CD14-positive monocyte (primary cell): ENCODE measurements at regions not wholly inside any gene's neighbourhood (a gene's known extent, or its start where the extent isn't known, plus 50 kb on each side); places are given as distances from the start of the nearest gene placed in this dataset.

Source experiments
- DNase-seq, 3 donors: peaks; one replicate each; pipeline ENCODE4 v3.0.0-alpha.2; 2011 to 2022
- H2AFZ ChIP-seq: 2 replicates; pipeline ENCODE4 v1.6.0; 2012; ENCODE audit warnings: mild to moderate bottlenecking, low read depth, low read length, inconsistent platforms; ENCODE audit not compliant: insufficient read depth, poor library complexity, severe bottlenecking
- H3K27ac ChIP-seq, 2 donors: 1 replicate in 1 of 2; 2 replicates in 1 of 2; pipeline ENCODE4 v1.5.1; 2012 to 2013; ENCODE audit warnings: low read length in 2 of 2, control low read depth in 1 of 2, inconsistent platforms in 1 of 2, low read depth in 1 of 2, mild to moderate bottlenecking in 1 of 2
- H3K27me3 ChIP-seq, 2 donors: one replicate each; pipeline versions ENCODE4 v1.6.0 to v1.6.1; 2011 to 2013; ENCODE audit warnings: low read length in 2 of 2; ENCODE audit not compliant: control insufficient read depth in 2 of 2, insufficient read depth in 2 of 2
- H3K36me3 ChIP-seq, 2 donors: replicated peaks in 1 of 2; 1 replicate in 1 of 2; 2 replicates in 1 of 2; pipeline versions ENCODE4 v1.5.1 to v1.6.1; 2012 to 2013; ENCODE audit warnings: low read length in 2 of 2, control low read depth in 1 of 2, inconsistent platforms in 1 of 2, mild to moderate bottlenecking in 1 of 2; ENCODE audit not compliant: insufficient read depth in 2 of 2, control insufficient read depth in 1 of 2
- H3K4me1 ChIP-seq, 2 donors: 1 replicate in 1 of 2; 2 replicates in 1 of 2; pipeline versions ENCODE4 v1.5.1 to v1.6.1; 2012 to 2013; ENCODE audit warnings: low read length in 2 of 2, control low read depth in 1 of 2, inconsistent platforms in 1 of 2, mild to moderate bottlenecking in 1 of 2, moderate library complexity in 1 of 2; ENCODE audit not compliant: insufficient read depth in 2 of 2, control insufficient read depth in 1 of 2
- H3K4me2 ChIP-seq: replicated peaks from 2 replicates; pipeline ENCODE3; 2012; ENCODE audit warnings: low read length, moderate library complexity, mild to moderate bottlenecking; ENCODE audit not compliant: poor library complexity, severe bottlenecking; ENCODE audit errors: extremely low read depth
- H3K4me3 ChIP-seq, 3 experiments: fragments of 200-600 bp in 1 of 3; sonication (generic) in 1 of 3; replicated peaks in 1 of 3; 1 replicate in 2 of 3; 2 replicates in 1 of 3; pipeline ENCODE4 v1.5.1; 2011 to 2013; ENCODE audit warnings: low read length in 3 of 3, mild to moderate bottlenecking in 3 of 3, control low read depth in 2 of 3, low read depth in 2 of 3, inconsistent platforms in 1 of 3, moderate library complexity in 1 of 3
- H3K79me2 ChIP-seq: 2 replicates; pipeline ENCODE4 v1.6.0; 2012; ENCODE audit warnings: mild to moderate bottlenecking, control low read depth, inconsistent platforms, low read length, moderate library complexity; ENCODE audit not compliant: insufficient read depth
- H3K9ac ChIP-seq: 2 replicates; pipeline ENCODE4 v1.6.0; 2017; ENCODE audit warnings: low read length, mild to moderate bottlenecking; ENCODE audit not compliant: insufficient read depth, poor library complexity, severe bottlenecking
- H3K9me3 ChIP-seq, 2 donors: replicated peaks in 1 of 2; 1 replicate in 1 of 2; 2 replicates in 1 of 2; pipeline versions ENCODE4 v1.5.1 to v1.6.1; 2012 to 2013; ENCODE audit warnings: low read length in 2 of 2, control low read depth in 1 of 2; ENCODE audit not compliant: control insufficient read depth in 1 of 2, insufficient read depth in 1 of 2
- H4K20me1 ChIP-seq: 2 replicates; pipeline ENCODE4 v1.6.0; 2012; ENCODE audit warnings: mild to moderate bottlenecking, low read length, control low read depth, moderate library complexity; ENCODE audit not compliant: insufficient read depth
- H3K27ac Mint-ChIP-seq, 7 donors: one replicate each; pipeline ENCODE4 v1.8.0; 2020; ENCODE audit warnings: mild to moderate bottlenecking in 7 of 7, mixed read lengths in 7 of 7, moderate library complexity in 6 of 7, inconsistent platforms in 2 of 7
- H3K27me3 Mint-ChIP-seq, 3 donors: one replicate each; pipeline ENCODE4 v1.8.0; 2021 to 2022; ENCODE audit warnings: low read depth in 3 of 3, mild to moderate bottlenecking in 3 of 3, mixed read lengths in 3 of 3, moderate library complexity in 3 of 3, inconsistent platforms in 1 of 3
- H3K36me3 Mint-ChIP-seq, 2 donors: one replicate each; pipeline ENCODE4 v1.8.0; 2020; ENCODE audit warnings: mixed read lengths in 2 of 2, inconsistent platforms in 1 of 2, mild to moderate bottlenecking in 1 of 2
- H3K4me1 Mint-ChIP-seq: one replicate; pipeline ENCODE4 v1.8.0; 2020; ENCODE audit warnings: mild to moderate bottlenecking, mixed read lengths
- H3K4me3 Mint-ChIP-seq, 2 donors: one replicate each; pipeline ENCODE4 v1.8.0; 2020; ENCODE audit warnings: mild to moderate bottlenecking in 2 of 2, mixed read lengths in 2 of 2, moderate library complexity in 1 of 2
- H3K9me3 Mint-ChIP-seq, 7 donors: one replicate each; pipeline ENCODE4 v1.8.0; 2020 to 2022; ENCODE audit warnings: mixed read lengths in 7 of 7, mild to moderate bottlenecking in 6 of 7, moderate library complexity in 6 of 7, inconsistent platforms in 2 of 7
- CTCF ChIP-seq: fragments of 200-600 bp; IDR thresholded peaks from one replicate; pipeline ENCODE4 v1.8.0; 2022; ENCODE audit warnings: antibody characterized with exemption, mild to moderate bottlenecking
- WGBS: methylation state at CpG from one replicate; pipeline ENCODE4 v1.1.5; 2013; ENCODE audit warnings: missing lambda C conversion rate; ENCODE audit not compliant: insufficient coverage; 5-methylcytosine and 5-hydroxymethylcytosine counted together
- intact Hi-C, 2 donors: fragments of 100-400 bp; cut with micrococcal nuclease; formaldehyde crosslinking; loops; one replicate each; pipeline versions ENCODE4 v1.15.0 to v1.15.1; 2023

DNA sequence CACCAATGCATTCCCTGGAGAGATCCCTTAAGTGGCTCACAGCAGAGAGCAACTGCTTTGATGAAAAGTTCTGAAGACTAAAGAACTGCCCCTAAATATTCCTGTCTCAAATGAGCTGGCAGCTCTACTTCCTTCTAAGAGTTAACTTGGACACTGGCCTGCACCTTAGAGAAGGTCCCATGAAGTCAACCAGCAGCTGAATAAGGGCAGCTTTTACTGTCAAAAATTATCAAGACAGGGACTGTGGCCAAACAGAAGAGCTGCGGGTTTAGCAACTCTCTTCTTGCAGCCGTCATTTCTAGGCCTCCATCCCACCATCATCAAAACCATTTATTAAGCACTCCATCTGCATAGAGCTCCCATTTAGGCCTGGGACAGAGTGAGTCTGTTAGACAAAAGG lies 491.1 kb upstream of the TSHZ3 start:
- WGBS, result 86% methylated on average over 2 of the region's 2 CpGs
- Mint-ChIP-seq H3K27me3 (peaks cover 2 to 3% (median 2%) of the 10 kb centered on the region in 3 donors), H3K4me1 (no peaks in the 10 kb centered on the region), H3K4me3 (no peak overlapping the region), H3K36me3 (no peaks in the 10 kb centered on the region), H3K27ac (no peak overlapping the region), H3K9me3 (peaks cover 3 to 21% (median 10%) of the 10 kb centered on the region in 7 donors)
- no peaks in the 10 kb centered on the region for H3K79me2 ChIP-seq
- no peaks in the 10 kb centered on the region for H3K27me3 ChIP-seq
- no peak overlapping the region for H3K9ac ChIP-seq
- H3K4me3 ChIP-seq, result no peak overlapping the region
- no peaks in the 10 kb centered on the region for H4K20me1 ChIP-seq
- H2AFZ ChIP-seq, result no peak overlapping the region
- no peaks in the 10 kb centered on the region for H3K4me1 ChIP-seq
- H3K9me3 ChIP-seq, result peaks cover 0 to 8% of the 10 kb centered on the region in 2 donors
- no peak for TF ChIP-seq CTCF
- no peak overlapping the region for H3K4me2 ChIP-seq
- DNase-seq, result no peak
- intact Hi-C loops, result no loop called here
- H3K36me3 ChIP-seq, result no peaks in the 10 kb centered on the region
- no peak overlapping the region for H3K27ac ChIP-seq

DNA sequence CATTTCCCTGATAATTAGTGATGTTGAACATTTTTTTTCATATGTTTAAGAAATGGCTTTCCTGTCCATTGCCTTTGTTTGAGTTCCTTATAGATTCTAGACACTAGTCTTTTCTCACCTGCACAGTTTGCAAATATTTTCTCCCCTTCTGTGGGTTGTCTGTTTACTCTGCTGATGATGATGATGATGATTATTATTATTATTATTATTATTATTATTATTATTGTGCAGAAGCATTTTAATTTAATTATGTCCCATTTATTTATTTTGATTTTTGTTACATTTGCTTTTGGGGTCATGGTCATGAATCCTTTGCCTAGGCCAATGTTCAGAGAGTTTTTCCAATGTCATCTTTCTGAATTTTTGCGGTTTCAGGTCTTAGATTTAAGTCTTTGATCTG lies 492.5 kb upstream of the TSHZ3 start:
- Mint-ChIP-seq H3K4me3 (no peak overlapping the region), H3K4me1 (no peaks in the 10 kb centered on the region), H3K36me3 (no peaks in the 10 kb centered on the region), H3K9me3 (peaks cover 2 to 24% (median 12%) of the 10 kb centered on the region in 7 donors), H3K27me3 (peaks cover 2 to 3% (median 2%) of the 10 kb centered on the region in 3 donors), H3K27ac (no peak overlapping the region)
- no peaks in the 10 kb centered on the region for H3K4me1 ChIP-seq
- H3K4me2 ChIP-seq, result no peak overlapping the region
- H3K79me2 ChIP-seq, result no peaks in the 10 kb centered on the region
- peaks cover 0 to 8% of the 10 kb centered on the region in 2 donors for H3K9me3 ChIP-seq
- no peaks in the 10 kb centered on the region for H3K36me3 ChIP-seq
- no peaks in the 10 kb centered on the region for H4K20me1 ChIP-seq
- DNase-seq, result no peak
- no peak overlapping the region for H3K27ac ChIP-seq
- intact Hi-C loops, result no loop called here
- no peak overlapping the region for H3K9ac ChIP-seq
- no CpG with 5 or more reads among the region's 1 CpG for WGBS
- no peak overlapping the region for H2AFZ ChIP-seq
- TF ChIP-seq CTCF, result no peak
- no peaks in the 10 kb centered on the region for H3K27me3 ChIP-seq
- H3K4me3 ChIP-seq, result no peak overlapping the region
